Lower lobe of right lung (tissue), 2 donors: ENCODE measurements at regions not wholly inside any gene's neighbourhood (a gene's known extent, or its start where the extent isn't known, plus 50 kb on each side); places are given as distances from the start of the nearest gene placed in this dataset.

Experiments
- ATAC-seq, 2 donors: fragments of 200-7000 bp; cut with Tn5 transposase; one replicate each; pipeline ENCODE4 v1.9.1; 2020 to 2022; ENCODE audit warnings: mild to moderate bottlenecking in 2 of 2, moderate library complexity in 2 of 2
- DNase-seq: peaks from one replicate; pipeline ENCODE4 v3.0.0-alpha.2; 2020
- H3K27ac ChIP-seq: fragments of 200-600 bp; one replicate; pipeline ENCODE4 v1.8.0; 2022
- H3K27me3 ChIP-seq: fragments of 200-600 bp; one replicate; pipeline ENCODE4 v1.8.0; 2022; ENCODE audit warnings: low read depth
- H3K36me3 ChIP-seq: fragments of 200-600 bp; one replicate; pipeline ENCODE4 v1.8.0; 2022; ENCODE audit warnings: mild to moderate bottlenecking
- H3K4me1 ChIP-seq: fragments of 200-600 bp; one replicate; pipeline ENCODE4 v1.8.0; 2022
- H3K4me3 ChIP-seq: fragments of 200-600 bp; one replicate; pipeline ENCODE4 v1.8.0; 2022; ENCODE audit warnings: mild to moderate bottlenecking
- H3K9me3 ChIP-seq: fragments of 200-600 bp; one replicate; pipeline ENCODE4 v1.8.0; 2022
- intact Hi-C: fragments of 100-400 bp; cut with DNase I; formaldehyde crosslinking; loops from one replicate; pipeline ENCODE4 v1.11.0; 2022
- TF ChIP-seq, protein P1 (sequence below): fragments of 200-600 bp; IDR thresholded peaks from one replicate; pipeline ENCODE4 v1.8.0; 2022; ENCODE audit warnings: antibody characterized with exemption, mild to moderate bottlenecking
- donor health status: DM: no; HTN: yes; CAD: no; lungs with severe emphysema.

DNA sequence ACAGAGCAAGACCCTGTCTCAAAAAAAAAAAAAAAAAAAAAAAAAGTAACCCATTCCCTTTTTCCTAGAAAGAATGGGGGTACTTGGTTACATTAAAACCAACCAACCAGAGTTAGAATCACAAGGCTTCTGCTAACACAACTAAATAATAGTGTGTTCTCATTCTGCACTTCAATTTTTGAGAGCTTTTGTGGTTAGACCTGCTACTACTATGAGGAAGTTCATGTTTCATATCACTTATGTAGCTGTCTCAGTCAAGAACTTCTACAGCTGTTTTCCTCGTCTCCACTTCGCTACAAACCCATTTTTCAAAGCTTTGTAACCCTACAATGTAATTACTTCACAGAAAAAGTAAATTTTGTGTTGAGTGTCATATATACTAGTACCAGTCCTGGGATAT lies 58.3 kb downstream of the PDHA2 start:
- ATAC-seq (no peak), DNase-seq (no peak)
- H3K9me3 ChIP-seq = no peaks in the 10 kb centered on the region
- no peaks in the 10 kb centered on the region for H3K27me3 ChIP-seq
- H3K27ac ChIP-seq = no peak overlapping the region
- H3K4me3 ChIP-seq = no peak overlapping the region
- intact Hi-C loops = no loop called here
- no peaks in the 10 kb centered on the region for H3K4me1 ChIP-seq
- TF ChIP-seq, protein P1, sequence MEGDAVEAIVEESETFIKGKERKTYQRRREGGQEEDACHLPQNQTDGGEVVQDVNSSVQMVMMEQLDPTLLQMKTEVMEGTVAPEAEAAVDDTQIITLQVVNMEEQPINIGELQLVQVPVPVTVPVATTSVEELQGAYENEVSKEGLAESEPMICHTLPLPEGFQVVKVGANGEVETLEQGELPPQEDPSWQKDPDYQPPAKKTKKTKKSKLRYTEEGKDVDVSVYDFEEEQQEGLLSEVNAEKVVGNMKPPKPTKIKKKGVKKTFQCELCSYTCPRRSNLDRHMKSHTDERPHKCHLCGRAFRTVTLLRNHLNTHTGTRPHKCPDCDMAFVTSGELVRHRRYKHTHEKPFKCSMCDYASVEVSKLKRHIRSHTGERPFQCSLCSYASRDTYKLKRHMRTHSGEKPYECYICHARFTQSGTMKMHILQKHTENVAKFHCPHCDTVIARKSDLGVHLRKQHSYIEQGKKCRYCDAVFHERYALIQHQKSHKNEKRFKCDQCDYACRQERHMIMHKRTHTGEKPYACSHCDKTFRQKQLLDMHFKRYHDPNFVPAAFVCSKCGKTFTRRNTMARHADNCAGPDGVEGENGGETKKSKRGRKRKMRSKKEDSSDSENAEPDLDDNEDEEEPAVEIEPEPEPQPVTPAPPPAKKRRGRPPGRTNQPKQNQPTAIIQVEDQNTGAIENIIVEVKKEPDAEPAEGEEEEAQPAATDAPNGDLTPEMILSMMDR = no peak
- H3K36me3 ChIP-seq = no peaks in the 10 kb centered on the region

DNA sequence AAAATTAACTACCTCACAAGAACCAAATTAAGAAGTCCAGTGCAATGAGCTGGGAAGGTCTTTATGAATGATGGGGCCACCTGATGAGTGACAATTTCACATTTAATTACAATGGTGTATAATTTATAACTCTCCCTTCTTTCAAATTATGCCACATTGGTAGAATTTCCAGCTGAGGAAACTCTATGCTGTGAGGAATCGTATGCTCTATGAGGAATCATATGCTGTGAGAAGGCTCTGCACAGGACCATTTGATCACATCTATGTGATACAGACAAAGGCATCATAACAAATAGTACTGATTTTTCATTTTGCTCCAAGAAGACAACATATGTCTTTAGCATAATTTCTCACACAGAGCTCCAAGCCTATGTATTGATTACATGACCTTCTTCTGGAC lies 69.3 kb downstream of the PDHA2 start:
- TF ChIP-seq, protein P1 = no peak
- no peak for ATAC-seq

DNA sequence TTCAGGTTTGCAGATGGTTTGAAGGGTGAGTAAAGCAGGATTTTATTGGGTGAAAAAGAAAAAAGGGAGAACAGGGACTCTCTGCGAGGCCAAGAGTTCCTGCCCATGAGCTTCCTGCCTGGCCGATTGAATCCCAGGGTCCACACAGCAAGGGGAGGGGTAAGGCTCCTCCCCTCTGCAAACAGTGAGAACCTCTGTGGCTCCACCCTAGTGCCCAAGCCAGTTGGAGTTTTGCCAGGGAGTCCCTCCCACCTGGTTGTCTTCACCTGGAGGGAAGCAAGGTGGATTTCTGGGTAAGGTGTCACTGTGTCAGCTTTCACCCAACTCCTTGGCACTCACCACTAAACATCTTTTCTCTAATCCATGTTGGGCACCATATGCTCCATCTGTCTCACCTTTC lies 70.9 kb downstream of the PDHA2 start:
- ATAC-seq = no peak
- H3K9me3 ChIP-seq = no peaks in the 10 kb centered on the region

More for the DNA sequence above, 69.3 kb downstream of the PDHA2 start:
- Histone ChIP-seq H3K9me3 (no peaks in the 10 kb centered on the region), H3K27me3 (no peaks in the 10 kb centered on the region), H3K27ac (no peak overlapping the region), H3K4me3 (no peak overlapping the region), H3K36me3 (no peaks in the 10 kb centered on the region), H3K4me1 (no peaks in the 10 kb centered on the region)
- DNase-seq = no peak
- intact Hi-C loops = no loop called here

DNA sequence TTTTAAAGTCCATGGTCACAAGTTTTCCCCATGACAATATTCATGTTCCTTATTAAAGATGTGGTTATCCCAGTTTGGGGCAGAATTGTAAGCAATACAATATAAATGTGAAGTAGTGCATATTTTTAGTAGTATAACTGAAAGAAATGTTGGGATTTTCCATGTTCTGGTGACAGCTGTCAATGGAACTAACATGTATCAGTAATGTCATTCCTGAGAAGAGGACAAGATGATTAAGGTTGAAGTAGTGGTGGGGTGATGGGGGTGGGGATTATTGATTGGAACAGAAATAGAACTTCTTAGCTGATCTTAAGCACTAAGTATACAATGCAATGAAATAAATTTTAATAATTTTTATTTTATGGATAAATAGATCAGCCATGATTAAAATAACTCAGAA lies 81.6 kb downstream of the PDHA2 start:
- Histone ChIP-seq H3K4me3 (no peak overlapping the region), H3K36me3 (no peaks in the 10 kb centered on the region), H3K27me3 (no peaks in the 10 kb centered on the region), H3K27ac (no peak overlapping the region), H3K9me3 (peaks cover 8% of the 10 kb centered on the region), H3K4me1 (no peaks in the 10 kb centered on the region)
- ATAC-seq (no peak), DNase-seq (no peak)
- TF ChIP-seq, protein P1 = no peak
- intact Hi-C loops = no loop called here

More for the DNA sequence above, 70.9 kb downstream of the PDHA2 start:
- Histone ChIP-seq H3K4me3 (no peak overlapping the region), H3K27ac (no peak overlapping the region), H3K4me1 (no peaks in the 10 kb centered on the region), H3K27me3 (no peaks in the 10 kb centered on the region), H3K36me3 (no peaks in the 10 kb centered on the region)
- intact Hi-C loops = no loop called here
- TF ChIP-seq, protein P1 = no peak
- DNase-seq = no peak

DNA sequence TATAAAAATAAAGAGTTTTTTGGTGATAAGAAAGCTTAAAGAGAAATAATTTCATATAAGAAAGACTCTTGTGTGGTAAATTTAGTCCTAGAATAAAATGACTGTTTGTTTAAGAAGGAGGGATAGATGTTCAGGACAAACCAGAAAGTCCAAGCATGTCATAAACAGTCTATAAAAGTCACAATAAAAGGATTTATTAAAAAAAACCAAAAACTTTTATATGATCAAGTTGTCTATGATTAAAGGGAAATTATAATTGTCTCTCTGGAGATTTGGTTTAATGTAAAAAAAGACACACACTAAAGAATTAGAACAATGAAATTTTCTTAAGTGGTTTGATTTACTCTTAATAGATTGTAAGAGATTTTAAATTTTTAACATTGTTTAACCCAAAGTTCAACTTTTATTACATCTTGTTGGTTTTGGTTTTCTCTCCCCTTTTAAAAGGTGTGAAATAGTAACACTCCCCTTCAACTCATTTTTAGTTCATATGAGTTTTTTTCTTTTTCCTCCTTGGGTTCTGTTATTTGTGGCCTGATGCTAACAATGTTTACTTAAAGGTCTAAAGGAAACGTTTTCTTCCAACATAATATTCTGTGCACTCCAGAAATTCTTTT lies 89.7 kb downstream of the PDHA2 start:
- no peak overlapping the region for H3K27ac ChIP-seq
- H3K27me3 ChIP-seq = no peaks in the 10 kb centered on the region
- ATAC-seq (no peak), DNase-seq (no peak)
- no peak overlapping the region for H3K4me3 ChIP-seq
- intact Hi-C loops = no loop called here
- TF ChIP-seq, protein P1 = no peak
- peaks cover 27% of the 10 kb centered on the region for H3K9me3 ChIP-seq
- no peaks in the 10 kb centered on the region for H3K4me1 ChIP-seq
- no peaks in the 10 kb centered on the region for H3K36me3 ChIP-seq

DNA sequence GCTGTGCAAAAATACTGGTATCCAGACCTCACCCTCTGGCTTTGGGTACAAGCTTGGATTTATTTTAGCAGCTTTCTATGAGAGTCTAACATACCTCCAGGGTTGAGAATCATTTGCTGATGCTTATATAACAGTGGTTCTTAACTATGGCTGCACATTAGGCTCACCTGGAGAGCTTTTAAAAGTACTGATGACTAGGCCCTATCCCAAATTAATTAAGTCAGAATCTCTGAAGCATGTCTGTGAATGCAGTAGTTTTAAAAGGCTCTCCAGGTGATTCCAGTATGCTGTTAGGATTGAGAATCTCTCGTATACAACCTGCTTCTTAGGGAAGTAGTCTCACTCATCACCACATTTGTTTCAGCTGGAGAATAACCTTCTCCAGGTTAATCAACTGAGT lies 99.2 kb downstream of the PDHA2 start:
- Histone ChIP-seq H3K27me3 (no peaks in the 10 kb centered on the region), H3K27ac (no peak overlapping the region), H3K36me3 (no peaks in the 10 kb centered on the region), H3K9me3 (no peaks in the 10 kb centered on the region), H3K4me3 (no peak overlapping the region), H3K4me1 (no peaks in the 10 kb centered on the region)
- ATAC-seq = no peak
- intact Hi-C loops = no loop called here
- TF ChIP-seq, protein P1 = no peak
- no peak for DNase-seq
